ENCODE measurements at regions not wholly inside any gene's neighbourhood (a gene's known extent, or its start where the extent isn't known, plus 50 kb on each side); places are given as distances from the start of the nearest gene placed in this dataset.

- no peaks in the 10 kb centered on the region for H3K36me3 ChIP-seq
- H3K9me3 ChIP-seq: no peaks in the 10 kb centered on the region
- H3K27ac ChIP-seq: no peak overlapping the region
- H3K4me3 ChIP-seq: no peak overlapping the region
- no peak for DNase-seq
- no peaks in the 10 kb centered on the region for H3K4me1 ChIP-seq
- intact Hi-C loops (cut with DNase I; ENCODE audit: low total_unique reads): no loop called here
- no peaks in the 10 kb centered on the region for H3K27me3 ChIP-seq
- no peak for TF ChIP-seq POLR2A (IDR thresholded peaks at IDR 0.05)
- TF ChIP-seq CTCF (IDR thresholded peaks at IDR 0.05): no peak
These were observed 156.4 kb upstream of the GATB start for GRCh38 chr4:151917145-151917734.

GRCh38 chr4:151912632-151913031 is 151.8 kb upstream of the GATB start:
- no peak overlapping the region for H3K4me3 ChIP-seq
- H3K9me3 ChIP-seq: no peaks in the 10 kb centered on the region
- H3K36me3 ChIP-seq: no peaks in the 10 kb centered on the region
- intact Hi-C loops (cut with DNase I; ENCODE audit: low total_unique reads): no loop called here
- TF ChIP-seq POLR2A (IDR thresholded peaks at IDR 0.05) (no peak), CTCF (IDR thresholded peaks at IDR 0.05) (no peak)
- no peaks in the 10 kb centered on the region for H3K27me3 ChIP-seq
- no peak overlapping the region for H3K27ac ChIP-seq
- no peaks in the 10 kb centered on the region for H3K4me1 ChIP-seq
- no peak for DNase-seq

- H3K27ac ChIP-seq: no peak overlapping the region
- no peak for DNase-seq
- H3K4me1 ChIP-seq: no peaks in the 10 kb centered on the region
- H3K27me3 ChIP-seq: no peaks in the 10 kb centered on the region
- no peaks in the 10 kb centered on the region for H3K36me3 ChIP-seq
- intact Hi-C loops (cut with DNase I; ENCODE audit: low total_unique reads): no loop called here
- no peaks in the 10 kb centered on the region for H3K9me3 ChIP-seq
- no peak overlapping the region for H3K4me3 ChIP-seq
- no peak for TF ChIP-seq CTCF (IDR thresholded peaks at IDR 0.05)
- no peak for TF ChIP-seq POLR2A (IDR thresholded peaks at IDR 0.05)
These were observed 151.2 kb upstream of the GATB start for GRCh38 chr4:151911970-151912369.

- intact Hi-C loops (cut with DNase I; ENCODE audit: low total_unique reads): no loop called here
- no peaks in the 10 kb centered on the region for H3K9me3 ChIP-seq
- H3K27me3 ChIP-seq: no peaks in the 10 kb centered on the region
- TF ChIP-seq CTCF (IDR thresholded peaks at IDR 0.05) (no peak), POLR2A (IDR thresholded peaks at IDR 0.05) (no peak)
- H3K27ac ChIP-seq: no peak overlapping the region
- H3K36me3 ChIP-seq: no peaks in the 10 kb centered on the region
- DNase-seq: no peak
- no peaks in the 10 kb centered on the region for H3K4me1 ChIP-seq
- no peak overlapping the region for H3K4me3 ChIP-seq
These were observed 148.1 kb upstream of the GATB start for GRCh38 chr4:151908734-151909497.

GRCh38 chr4:151908201-151908600 is 147.4 kb upstream of the GATB start:
- Histone ChIP-seq H3K9me3 (no peaks in the 10 kb centered on the region), H3K27me3 (no peaks in the 10 kb centered on the region), H3K4me3 (no peak overlapping the region), H3K27ac (no peak overlapping the region), H3K36me3 (no peaks in the 10 kb centered on the region), H3K4me1 (no peaks in the 10 kb centered on the region)
- intact Hi-C loops (cut with DNase I; ENCODE audit: low total_unique reads): no loop called here
- TF ChIP-seq CTCF (IDR thresholded peaks at IDR 0.05) (no peak), POLR2A (IDR thresholded peaks at IDR 0.05) (no peak)
- no peak for DNase-seq
